AG09319 (cell line): ENCODE measurements at regions not wholly inside any gene's neighbourhood (a gene's known extent, or its start where the extent isn't known, plus 50 kb on each side); places are given as distances from the start of the nearest gene placed in this dataset.

Experiments
- DNase-seq: peaks from one replicate; pipeline ENCODE4 v3.0.0-alpha.2; 2010; ENCODE audit warnings: low read depth; ENCODE audit errors: extremely low read depth
- CTCF ChIP-seq: IDR thresholded peaks from 2 replicates; pipeline ENCODE4 v1.5.1; 2011; ENCODE audit warnings: low read depth, mild to moderate bottlenecking, inconsistent platforms, low read length, moderate library complexity

GRCh38 chr4:106679063-106679462 is 310.5 kb upstream of the GIMD1 start:
- no peak for DNase-seq
- no peak for TF ChIP-seq CTCF

- no peak for DNase-seq
- TF ChIP-seq CTCF, result no peak
Observed at GRCh38 chr4:106677213-106677612, 308.6 kb upstream of the GIMD1 start.

GRCh38 chr4:106676173-106676921 is 307.8 kb upstream of the GIMD1 start:
- peak; percentile 45 for DNase-seq
- TF ChIP-seq CTCF, result no peak

GRCh38 chr4:106671716-106672115 is 303.1 kb upstream of the GIMD1 start:
- no peak for TF ChIP-seq CTCF
- no peak for DNase-seq

GRCh38 chr4:106670976-106671375 is 302.4 kb upstream of the GIMD1 start:
- no peak for TF ChIP-seq CTCF
- no peak for DNase-seq

- DNase-seq, result no peak
- no peak for TF ChIP-seq CTCF
Observed at GRCh38 chr4:106659371-106659770, 290.8 kb upstream of the GIMD1 start.

- TF ChIP-seq CTCF, result no peak
Observed at GRCh38 chr4:106652095-106652494, 283.5 kb upstream of the GIMD1 start.

More at GRCh38 chr4:106652095-106652494, 283.5 kb upstream of the GIMD1 start:
- DNase-seq, result no peak
